HG02884 (cell line): ENCODE measurements at regions not wholly inside any gene's neighbourhood (a gene's known extent, or its start where the extent isn't known, plus 50 kb on each side); places are given as distances from the start of the nearest gene placed in this dataset.

Experiments
- ATAC-seq: cut with Tn5 transposase; IDR thresholded peaks from one replicate; pipeline ENCODE4 v1.9.1; 2021; ENCODE audit warnings: mild to moderate bottlenecking, moderate library complexity; ENCODE audit not compliant: unreplicated experiment

DNA sequence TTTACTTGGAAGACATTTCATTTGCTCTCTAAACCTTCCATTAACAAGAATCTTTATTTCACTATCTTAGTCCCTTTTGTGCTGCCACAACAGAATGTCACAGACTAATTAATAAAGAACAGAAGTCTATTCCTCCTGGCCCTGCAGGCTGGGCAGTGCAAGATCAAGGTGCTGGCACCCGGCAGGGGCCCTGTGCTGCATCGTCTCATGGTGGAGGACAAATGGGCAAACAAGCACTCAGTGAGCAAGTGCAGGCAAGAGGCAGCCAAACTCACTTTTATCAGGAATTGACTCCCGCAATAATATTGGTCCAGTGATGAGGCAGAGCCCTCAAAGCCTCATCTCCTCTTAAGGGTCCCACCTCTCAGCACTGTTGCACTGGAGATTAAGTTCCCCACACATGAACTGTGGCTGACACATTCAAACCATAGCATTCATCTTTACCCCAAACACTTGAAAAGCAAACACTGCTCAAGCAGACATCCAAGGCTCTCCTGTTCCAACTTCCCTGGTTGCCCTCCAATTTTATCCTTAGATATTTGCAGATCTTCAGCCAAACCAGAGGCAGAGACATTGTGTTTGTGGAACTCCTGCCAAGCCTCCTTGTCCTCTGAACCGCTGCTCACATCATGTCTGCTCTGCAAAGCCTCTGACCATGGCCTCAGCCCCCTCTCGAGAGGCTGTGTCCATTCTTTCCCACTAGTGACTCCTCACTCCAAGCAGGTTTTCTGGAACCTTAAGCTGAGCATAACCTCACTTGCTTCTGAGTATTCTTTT, 404.4 kb upstream of the SOX11 start:
- no peak for ATAC-seq

DNA sequence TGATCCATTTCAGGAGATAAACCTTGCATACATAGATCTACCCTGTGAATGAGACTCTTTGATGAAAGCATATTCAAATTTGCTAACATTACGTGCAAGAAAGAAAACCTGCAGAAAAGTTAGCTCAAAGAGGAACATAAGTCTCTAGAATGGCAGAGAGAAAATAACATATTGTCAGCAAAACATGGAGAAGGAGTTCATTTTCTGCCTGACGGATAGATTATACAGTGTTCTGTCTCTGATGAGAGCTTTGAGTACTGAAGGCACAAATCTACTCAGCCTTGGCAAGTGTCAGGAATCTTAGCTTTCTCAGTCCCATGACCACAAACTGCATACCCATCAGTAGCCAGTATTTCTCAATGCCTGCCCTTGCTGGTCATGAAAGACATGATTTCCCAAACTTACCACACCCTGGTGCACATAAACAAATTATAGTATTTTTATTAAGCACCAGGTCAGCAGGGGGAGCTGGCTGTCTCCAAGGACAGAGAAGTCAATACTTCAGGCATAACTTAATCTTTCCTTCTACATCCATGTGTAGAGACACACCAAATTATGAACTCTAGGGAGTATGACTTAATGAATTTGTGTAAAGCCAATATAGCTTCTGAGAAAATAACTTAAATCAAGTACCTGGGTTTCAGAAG, 401.2 kb upstream of the SOX11 start:
- no peak for ATAC-seq

DNA sequence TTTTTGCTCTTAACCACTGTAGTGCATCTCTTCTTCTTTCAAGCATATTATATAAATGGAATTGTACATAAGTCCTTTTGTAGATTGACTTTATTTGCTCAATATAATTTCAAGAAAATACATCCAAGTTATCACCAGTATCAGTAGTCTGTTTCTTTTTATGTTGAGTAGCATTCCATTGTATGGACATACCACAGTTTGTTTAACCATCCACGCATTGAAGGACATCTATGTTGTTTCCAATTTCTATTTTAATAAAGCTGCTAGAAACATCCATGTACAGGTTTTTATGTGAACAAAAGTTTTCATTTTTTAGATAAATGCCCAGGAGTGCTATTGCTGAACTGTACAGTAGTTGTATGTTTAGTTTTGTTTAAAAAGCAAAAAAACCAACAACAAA, 387.5 kb upstream of the SOX11 start:
- no peak for ATAC-seq

DNA sequence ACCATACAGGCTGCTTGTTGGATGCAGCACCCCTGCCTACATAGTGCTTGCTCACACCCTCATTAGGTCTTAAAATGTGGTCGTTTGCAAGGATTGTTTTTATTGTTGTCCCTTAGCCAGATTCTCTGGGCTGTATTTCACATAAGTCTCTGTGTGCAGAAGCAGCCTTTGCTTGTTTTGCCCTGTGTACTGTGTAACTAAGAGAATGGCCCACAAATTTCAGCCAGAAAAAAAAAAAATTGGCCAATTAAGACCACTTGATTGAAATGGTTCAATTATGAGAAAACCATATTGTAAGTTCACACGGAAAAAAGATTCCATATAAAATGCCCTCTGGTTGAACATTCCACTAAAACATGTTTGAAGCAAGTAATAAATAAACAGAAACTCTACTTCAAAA, 377.1 kb upstream of the SOX11 start:
- ATAC-seq = no peak

DNA sequence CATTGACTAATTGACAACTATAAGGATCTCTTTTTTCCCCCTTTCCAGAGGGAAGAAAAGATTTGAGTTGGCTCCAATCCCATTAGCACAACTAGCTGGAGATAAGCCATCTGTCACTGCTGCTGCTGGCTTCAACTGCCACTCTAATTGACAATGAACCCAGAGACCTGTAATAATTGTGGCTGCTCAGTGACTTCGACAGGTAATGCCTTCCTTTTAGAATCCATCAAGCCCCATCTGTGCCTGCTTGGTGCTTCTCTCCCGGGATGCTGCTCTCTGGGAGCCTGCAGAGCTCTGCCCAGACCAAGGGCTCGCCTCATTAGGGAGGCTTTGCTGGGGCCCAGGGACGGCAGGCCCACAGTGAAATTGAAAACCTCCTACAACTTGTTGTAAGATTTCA, 376.7 kb upstream of the SOX11 start:
- no peak for ATAC-seq

DNA sequence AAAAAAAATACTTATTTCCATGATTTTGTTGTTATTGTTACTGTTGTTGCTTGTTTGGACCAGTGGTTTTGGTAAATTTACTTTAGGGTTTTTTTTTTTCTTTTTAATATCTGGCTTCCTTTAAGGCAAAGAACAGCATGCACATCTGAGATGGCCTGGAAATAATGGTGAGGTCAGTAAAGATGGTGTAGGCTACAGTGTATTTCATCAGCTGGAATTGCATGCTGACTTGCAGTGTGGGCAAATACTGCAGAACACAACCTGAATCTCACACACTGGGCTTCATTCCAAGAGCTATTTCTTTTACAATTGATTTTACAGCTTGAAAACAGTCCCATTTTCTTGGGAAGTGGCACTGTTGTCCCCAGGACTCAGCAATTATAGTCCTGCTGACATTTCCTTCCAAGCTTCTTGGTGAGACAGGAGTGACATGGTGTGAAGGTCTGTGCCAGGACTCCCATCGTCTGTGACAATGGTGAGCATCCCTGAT, 376.1 kb upstream of the SOX11 start:
- ATAC-seq = no peak

DNA sequence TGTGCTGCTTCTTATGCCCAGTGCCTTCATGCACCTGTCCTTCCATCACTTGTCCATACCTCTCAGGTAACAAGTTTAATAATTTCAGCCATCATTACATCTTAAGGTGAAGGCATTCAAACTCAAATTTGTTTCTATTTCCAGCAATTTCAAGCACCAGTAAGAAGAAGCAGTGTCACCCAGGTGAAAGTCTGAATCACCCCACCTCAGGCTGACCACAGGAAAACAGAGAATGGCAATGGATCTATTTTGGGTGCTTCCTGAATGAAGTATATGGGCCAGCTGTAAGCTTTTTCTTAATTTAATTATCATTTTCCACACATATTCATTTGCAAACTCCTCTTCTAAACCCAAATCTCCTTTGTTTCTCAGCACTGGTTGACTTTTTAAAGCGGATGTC, 372.7 kb upstream of the SOX11 start:
- no peak for ATAC-seq

DNA sequence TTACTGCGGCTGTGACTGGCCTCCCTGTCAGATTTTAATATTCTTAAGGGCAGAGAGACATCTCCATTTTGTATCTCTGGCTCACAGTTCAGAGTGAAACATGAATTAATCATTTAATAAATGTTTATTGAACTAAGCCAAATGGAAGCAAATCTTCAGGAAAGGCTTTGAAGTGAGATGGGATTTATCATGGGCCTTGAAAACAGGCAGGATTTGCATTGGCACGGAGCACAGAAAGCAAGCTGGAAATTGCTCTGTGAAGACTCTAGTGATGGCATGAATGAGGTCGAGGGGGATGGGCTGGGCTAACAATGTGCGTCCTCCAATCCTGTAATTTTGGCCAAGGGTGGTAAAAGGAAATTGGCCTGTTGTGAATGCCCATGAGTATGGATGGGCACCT, 369.8 kb upstream of the SOX11 start:
- ATAC-seq = no peak

DNA sequence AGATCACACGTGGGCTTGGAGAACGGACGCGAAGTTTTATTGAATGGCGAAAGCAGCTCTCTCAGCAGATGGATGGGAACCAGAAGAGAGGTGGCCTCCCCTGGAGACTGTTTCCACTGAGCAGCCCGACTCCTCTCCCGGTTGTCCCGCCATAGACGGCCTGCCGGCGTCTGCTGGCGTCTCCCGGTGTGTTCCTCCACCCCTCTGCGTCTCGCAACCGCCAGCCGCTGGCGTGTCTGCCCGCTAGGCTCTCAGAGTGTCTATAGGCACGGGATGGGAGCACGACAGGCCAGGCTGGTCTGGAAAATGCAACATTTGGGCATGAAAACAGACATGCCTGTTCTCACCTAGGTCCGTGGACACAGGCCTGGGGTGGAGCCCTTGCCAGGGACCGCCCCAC, 366.7 kb upstream of the SOX11 start:
- no peak for ATAC-seq

DNA sequence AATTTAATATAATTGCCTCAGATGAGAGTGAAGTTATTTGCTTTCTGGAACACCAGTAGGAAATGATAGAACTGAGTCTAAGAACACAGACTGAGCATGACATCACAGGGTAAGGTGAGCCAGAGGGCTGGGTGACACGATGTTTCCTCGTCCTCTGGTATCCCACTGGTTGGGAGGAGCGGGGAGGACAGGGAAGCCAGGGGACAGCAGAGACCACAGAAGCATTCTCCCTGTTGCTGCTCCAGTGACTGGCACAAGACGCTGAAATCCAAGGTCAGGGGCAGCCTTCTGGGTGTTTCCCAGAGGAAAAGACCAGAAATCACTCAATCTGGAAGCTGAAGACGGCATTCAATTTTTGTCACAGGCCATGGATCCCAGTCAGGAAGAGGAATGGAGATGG, 363.4 kb upstream of the SOX11 start:
- no peak for ATAC-seq

DNA sequence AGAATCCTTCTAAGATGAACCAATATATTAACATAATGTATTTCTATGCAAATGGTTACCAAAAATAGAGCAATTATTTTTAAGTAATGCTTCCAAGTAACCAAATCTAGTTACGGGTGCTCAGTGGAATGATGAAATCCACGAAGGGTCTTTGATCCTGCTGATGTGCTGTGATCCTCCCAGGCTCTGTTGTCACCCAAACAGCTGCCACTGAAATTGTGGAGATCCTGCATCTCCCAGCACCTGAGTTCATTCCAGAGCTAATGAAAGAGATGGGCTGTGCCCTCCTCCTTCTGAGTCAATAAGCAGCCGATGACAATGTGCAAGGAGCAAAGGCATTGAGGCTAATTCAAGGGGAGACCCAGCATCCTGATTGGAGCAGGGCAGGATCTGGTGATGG, 362.4 kb upstream of the SOX11 start:
- no peak for ATAC-seq

DNA sequence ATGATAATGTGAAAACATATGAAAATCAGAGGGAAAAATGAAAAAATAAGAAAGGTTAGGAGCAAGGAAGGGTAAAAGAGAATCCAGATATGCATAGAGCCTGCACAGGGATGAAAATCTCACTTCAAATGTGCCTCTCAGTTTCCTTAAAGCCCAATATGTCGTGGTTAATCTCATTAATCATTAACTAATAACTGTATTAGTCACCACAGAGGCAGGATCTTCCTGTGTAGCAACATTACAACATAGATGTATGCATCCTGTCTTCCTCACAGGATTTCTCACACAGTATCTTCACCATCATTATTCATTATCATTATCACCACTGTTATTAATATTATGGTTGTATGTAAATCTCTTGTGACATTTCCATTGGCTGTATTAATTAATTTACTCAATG, 361.2 kb upstream of the SOX11 start:
- no peak for ATAC-seq

DNA sequence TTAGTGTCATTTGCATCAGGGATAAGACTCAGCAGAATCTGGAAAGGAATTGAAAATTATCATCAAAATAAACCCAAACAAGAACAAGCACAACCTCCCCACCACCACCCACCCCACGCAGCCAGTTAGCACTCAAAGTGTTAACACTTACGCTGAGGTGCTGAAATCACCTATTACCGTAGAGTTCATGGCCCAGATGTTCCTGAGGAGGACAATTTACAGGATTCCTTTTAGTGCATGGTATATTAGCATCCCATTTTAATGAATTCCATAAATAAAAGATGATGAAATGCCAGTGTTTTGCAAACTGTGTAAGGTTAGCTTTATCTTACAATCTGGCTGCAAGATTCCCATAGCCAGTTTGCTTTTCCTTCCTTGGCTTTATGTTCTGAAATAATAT, 359.3 kb upstream of the SOX11 start:
- no peak for ATAC-seq

DNA sequence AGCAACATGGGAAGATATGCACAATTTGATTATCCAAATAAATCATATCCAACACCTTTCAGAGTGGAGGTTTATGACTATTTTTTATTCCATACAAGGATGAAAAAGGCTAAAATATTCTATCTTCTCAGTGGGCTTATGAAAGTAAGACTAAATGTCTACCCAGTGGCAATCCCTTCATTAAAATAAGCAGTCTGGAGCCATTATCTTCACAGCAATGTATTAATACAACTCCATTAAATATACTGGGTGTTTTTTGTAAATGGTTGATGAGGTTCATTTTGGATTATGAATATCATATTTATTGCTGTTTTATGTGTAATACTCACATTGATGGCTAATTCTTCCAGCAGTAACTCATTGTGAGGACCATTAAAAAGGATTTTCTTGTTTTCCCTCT, 352.7 kb upstream of the SOX11 start:
- no peak for ATAC-seq

DNA sequence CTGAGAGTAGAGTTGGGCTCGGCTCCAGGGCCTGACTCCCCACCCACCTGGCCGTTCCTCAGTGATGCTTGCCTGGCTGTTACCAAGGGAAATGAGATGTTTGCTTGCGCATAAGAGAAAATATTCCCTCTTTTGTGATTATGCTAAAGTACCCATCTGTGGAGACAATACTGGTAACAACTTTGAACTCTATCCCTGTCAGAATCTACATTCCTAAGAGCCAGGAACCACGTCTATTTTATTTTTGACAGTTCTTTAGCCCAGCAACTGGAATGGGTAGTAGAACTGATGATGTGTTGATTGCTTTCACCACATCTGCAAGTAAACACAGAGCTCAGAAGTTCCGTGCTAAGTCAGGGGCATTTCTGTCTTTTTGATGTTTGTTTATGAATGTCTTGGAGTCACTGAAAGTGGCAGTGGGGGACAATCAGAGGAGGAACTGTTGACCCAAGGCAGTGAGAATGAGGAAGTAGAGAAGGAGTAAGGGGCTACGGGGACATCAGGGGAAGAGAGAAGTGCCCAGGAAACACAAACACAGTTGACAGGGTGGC, 348.3 kb upstream of the SOX11 start:
- no peak for ATAC-seq

DNA sequence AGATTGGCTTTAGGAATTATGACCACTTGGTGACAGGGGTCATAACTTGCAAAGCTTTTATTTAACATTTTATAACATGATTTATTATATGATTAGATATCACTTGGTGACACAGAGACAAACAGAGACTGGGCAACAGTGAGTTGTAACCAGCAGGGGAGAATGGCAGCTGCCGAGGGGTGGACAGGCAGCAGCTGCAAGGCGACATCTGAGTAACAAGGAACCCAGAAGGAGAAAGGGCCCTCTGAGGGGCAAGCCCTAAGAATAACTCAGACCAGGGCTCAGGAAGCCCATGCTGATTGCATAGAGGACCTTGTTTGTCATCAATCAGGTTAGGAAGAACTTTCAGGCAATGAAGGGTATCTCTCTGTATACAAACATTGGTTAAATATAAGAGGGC, 339.9 kb upstream of the SOX11 start:
- no peak for ATAC-seq

DNA sequence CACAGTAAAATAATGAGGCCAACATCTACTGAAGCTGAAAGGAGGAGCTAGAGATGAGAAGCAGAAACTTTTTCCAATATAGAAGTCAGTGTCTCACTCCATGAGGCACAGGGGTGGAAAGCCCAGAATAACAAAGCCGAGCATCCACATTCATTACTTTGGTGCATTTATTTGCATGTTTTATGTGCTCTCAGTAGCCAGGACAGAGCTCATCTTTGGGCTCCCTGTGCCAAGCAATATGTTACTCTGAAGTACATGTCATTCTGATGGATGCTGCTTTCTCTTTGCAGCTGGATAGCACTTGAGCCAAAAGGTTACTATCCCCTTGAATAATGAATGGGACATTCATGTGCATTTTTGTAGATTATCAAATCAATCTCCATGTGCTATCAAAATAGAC, 338.6 kb upstream of the SOX11 start:
- ATAC-seq = no peak

DNA sequence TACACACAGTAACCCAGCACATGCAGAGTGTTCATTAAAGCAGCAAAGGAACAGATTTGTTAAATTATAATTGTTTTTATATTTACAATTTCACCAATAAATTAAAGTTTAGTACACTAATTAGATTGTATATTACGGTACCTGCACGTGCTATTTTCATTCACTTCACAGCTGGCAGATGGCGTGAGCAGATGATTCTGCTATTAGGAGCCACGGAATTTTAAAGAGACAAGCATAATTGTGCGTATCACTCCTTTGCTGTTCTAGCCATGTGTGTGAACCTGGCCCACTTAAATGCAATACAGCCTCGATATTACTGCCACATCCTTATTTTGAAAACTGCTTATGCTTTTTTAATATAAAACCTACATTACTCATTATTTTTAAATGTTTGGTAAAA, 332.8 kb upstream of the SOX11 start:
- ATAC-seq = no peak

DNA sequence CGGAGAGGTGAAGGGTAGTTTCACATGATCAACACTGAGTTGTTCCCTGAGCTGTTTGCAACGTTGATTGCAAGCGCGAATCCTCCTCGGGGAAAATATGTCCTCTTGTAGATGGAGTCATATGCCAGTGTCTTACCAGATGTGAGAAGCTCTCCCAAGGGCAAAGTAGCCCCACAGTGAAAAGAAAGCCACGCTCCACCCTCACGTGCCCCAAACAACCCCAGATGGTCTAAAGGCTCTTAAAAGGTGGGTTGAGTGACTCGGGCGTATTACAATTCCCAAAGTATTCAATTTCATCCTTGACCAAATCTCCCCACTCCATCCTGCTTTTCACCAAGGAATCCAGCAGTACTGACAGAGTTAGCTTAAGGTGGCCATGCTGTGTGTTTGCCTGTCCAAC, 332.1 kb upstream of the SOX11 start:
- no peak for ATAC-seq

DNA sequence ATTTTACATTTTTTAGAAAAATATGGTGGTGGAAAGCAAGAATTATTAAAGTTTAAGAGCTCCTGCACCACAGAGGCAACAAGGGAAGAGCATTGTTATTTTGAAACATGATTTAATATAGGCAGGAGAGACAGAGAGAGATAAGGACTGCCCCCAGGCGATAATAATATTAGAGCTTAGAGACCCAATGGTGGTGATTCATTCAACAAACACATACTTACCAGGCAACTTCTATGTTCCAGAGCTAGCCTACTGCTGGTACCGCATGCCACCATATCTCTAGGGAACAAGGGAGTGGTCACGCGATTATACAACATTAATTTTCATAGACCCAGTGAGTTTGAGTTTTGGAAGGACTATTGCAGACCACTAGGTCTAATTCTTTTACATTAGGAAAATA, 327.8 kb upstream of the SOX11 start:
- no peak for ATAC-seq

DNA sequence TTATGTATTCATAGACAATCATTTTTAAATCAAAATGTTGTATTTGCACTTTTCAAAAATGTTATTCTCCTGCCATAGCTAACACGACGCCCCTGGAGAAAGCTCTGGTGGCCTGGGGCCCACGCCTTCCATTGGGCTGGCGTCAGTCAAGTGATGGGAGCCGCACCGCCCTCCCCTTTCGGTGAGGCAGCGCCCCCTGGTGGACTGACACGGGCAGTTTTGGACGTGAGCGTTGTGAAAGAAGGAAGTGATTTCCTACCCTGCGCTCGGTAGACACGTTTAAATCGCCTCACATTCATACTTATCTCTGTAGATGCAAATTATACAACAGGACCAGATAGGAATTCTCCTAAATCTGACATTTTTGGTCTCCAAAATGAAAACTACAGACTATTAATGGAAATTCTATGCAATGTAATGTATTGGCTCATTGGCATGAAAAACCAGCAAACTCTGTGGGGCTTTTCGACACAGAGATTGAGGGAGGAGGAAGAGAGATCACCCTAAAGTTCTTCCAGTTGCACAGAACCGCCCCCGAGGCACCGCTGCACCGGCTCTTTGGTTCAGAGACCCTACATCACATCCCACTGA, 326.2 kb upstream of the SOX11 start:
- peak; percentile 91 for ATAC-seq

DNA sequence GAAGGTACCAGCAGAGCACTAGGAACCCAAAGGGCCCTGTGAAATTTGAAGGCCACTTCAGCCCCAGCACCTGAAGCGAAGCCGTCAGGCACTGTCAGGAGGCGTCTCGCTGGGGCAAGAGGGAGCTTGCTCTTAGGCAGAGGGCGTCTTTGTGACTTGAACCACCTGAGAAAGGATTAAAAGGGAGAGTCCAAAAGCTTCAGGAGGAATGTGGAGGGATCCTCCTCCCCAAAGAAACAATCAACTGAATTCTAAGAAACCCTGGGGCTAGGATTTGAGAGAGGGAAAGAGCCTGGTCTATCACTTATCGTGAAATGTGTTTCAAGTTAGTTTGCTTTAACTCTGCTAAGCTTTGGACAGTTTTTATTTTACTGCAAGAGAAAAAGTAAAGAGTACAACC, 324.9 kb upstream of the SOX11 start:
- no peak for ATAC-seq
